ENCODE measurements at regions not wholly inside any gene's neighbourhood (a gene's known extent, or its start where the extent isn't known, plus 50 kb on each side); places are given as distances from the start of the nearest gene placed in this dataset.
A peak's percentile ranks its signal among the peaks of the same experiment; 100 is the strongest.
"Not testable (repeated sequence)": the region's sequence is repeated elsewhere in the genome, so short reads cannot be mapped to it uniquely, and the experiment has no call there.

DNA sequence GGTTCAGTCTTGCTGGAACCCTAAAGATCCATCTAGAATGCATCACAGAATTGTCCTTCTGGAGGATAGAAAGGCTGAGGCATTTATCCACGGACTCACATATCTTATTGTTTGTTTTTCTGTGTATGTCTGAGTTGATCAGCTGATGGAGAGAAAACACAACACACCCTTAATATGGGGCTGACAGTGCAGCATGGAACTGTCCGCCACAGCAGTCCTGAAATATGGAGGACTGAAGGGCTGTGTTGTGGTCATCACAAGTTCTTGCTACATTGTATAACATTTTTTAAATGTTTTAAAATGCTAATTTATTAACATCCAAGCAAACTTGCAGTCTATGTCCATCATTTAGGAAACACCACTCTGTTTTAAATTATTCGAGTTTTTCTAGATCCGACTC, 448.9 kb upstream of the ERCC4 start:
- TF ChIP-seq, protein P1, sequence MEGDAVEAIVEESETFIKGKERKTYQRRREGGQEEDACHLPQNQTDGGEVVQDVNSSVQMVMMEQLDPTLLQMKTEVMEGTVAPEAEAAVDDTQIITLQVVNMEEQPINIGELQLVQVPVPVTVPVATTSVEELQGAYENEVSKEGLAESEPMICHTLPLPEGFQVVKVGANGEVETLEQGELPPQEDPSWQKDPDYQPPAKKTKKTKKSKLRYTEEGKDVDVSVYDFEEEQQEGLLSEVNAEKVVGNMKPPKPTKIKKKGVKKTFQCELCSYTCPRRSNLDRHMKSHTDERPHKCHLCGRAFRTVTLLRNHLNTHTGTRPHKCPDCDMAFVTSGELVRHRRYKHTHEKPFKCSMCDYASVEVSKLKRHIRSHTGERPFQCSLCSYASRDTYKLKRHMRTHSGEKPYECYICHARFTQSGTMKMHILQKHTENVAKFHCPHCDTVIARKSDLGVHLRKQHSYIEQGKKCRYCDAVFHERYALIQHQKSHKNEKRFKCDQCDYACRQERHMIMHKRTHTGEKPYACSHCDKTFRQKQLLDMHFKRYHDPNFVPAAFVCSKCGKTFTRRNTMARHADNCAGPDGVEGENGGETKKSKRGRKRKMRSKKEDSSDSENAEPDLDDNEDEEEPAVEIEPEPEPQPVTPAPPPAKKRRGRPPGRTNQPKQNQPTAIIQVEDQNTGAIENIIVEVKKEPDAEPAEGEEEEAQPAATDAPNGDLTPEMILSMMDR (IDR thresholded peaks at IDR 0.05; ENCODE audit: insufficient read depth, low read length, severe bottlenecking) = no peak
- Histone ChIP-seq H3K36me3 (ENCODE audit: control insufficient read depth, insufficient read depth, low read length) (no peaks in the 10 kb centered on the region), H3K27me3 (ENCODE audit: control insufficient read depth, insufficient read depth, low read length) (no peaks in the 10 kb centered on the region), H3K4me3 (ENCODE audit: low read depth, low read length) (no peak overlapping the region)
- FAIRE-seq (no peak), DNase-seq (ENCODE audit: low read depth) (no peak)

DNA sequence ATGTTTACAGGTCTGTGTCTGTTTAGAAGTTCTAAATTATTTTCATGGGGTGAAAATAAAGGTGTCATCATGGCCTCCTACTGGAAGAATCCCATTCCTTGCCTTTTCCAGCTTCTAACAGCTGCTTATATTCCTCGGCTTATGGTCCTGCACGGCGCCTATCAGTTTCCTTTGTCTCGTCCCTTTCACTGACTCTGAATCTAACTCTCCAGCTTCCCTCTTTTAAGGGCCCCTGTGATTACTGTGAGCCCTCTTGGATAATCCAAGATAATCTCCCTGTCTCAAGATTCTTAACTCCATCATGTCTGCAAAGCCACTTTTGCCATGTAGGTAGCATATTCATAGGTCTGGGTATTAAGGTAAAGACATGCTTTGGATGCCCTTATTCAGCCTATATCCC, 441.0 kb upstream of the ERCC4 start:
- no peak overlapping the region for H3K4me3 ChIP-seq (ENCODE audit: low read depth, low read length)
- H3K36me3 ChIP-seq (ENCODE audit: control insufficient read depth, insufficient read depth, low read length) = no peaks in the 10 kb centered on the region
- FAIRE-seq = no peak
- no peak for DNase-seq (ENCODE audit: low read depth)
- H3K27me3 ChIP-seq (ENCODE audit: control insufficient read depth, insufficient read depth, low read length) = no peaks in the 10 kb centered on the region
- TF ChIP-seq, protein P1 (IDR thresholded peaks at IDR 0.05; ENCODE audit: insufficient read depth, low read length, severe bottlenecking) = no peak

DNA sequence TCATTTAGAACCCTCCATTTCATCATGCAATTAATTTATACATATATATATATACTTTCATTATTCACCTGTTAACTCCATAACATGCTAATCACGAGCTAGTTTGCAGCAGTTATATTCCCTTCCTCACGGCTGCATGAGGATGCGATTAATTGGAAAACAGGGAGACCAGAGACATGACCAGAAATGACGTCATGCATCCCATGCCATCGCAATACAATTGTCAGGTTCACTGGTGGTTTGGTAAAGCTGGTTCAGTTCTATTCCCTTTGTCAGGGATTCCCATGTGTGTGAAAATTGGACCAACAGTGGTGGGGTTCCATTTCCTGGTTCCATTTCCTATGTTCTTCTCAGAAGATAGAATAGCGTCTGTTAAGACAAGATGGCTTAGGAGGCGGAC, 440.4 kb upstream of the ERCC4 start:
- Histone ChIP-seq H3K36me3 (ENCODE audit: control insufficient read depth, insufficient read depth, low read length) (no peaks in the 10 kb centered on the region), H3K27me3 (ENCODE audit: control insufficient read depth, insufficient read depth, low read length) (no peaks in the 10 kb centered on the region), H3K4me3 (ENCODE audit: low read depth, low read length) (no peak overlapping the region)
- DNase-seq (ENCODE audit: low read depth) (no peak), FAIRE-seq (no peak)
- TF ChIP-seq, protein P1 (IDR thresholded peaks at IDR 0.05; ENCODE audit: insufficient read depth, low read length, severe bottlenecking) = no peak

DNA sequence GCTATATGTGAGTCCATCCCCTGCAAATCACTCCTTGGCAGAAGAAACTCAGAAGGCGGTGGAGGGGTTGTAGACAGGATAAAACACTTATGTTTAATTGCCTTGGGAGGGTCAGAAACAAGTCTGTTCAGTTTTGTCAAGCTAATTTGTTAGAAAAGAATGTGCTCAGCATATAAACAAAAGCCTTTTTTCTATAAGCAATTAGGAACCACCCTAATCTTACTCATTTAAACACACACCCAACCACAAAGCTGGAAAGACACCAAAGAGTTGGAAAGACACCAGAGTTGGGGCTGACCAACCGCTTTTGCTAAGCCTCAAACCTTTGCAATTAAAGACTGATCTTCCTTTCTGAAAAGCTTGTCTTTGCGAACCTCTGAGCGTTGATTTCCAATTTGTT, 439.2 kb upstream of the ERCC4 start:
- peak; percentile 10 for DNase-seq (ENCODE audit: low read depth)
- no peaks in the 10 kb centered on the region for H3K36me3 ChIP-seq (ENCODE audit: control insufficient read depth, insufficient read depth, low read length)
- H3K4me3 ChIP-seq (ENCODE audit: low read depth, low read length) = no peak overlapping the region
- no peak for FAIRE-seq
- H3K27me3 ChIP-seq (ENCODE audit: control insufficient read depth, insufficient read depth, low read length) = no peaks in the 10 kb centered on the region
- TF ChIP-seq, protein P1 (IDR thresholded peaks at IDR 0.05; ENCODE audit: insufficient read depth, low read length, severe bottlenecking) = no peak

DNA sequence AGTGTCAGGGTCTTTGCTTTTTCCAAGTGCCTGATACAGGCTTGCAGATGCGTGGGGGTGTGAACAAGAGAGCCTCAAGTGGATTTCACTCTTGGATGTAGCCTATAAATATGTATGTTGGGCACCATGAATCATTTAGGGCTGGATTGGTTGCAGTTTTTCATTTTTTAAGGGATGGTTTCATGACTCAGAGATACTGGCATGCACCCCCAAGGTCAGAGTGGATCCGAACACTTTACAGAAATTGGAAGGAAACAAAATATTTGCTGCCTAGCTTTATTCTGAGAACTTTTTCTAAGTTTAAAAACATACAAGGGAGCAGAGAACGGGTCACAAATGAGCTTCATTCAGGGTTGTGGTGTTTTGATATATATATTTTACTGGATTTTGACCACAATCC, 436.8 kb upstream of the ERCC4 start:
- Histone ChIP-seq H3K36me3 (ENCODE audit: control insufficient read depth, insufficient read depth, low read length) (no peaks in the 10 kb centered on the region), H3K4me3 (ENCODE audit: low read depth, low read length) (no peak overlapping the region), H3K27me3 (ENCODE audit: control insufficient read depth, insufficient read depth, low read length) (no peaks in the 10 kb centered on the region)
- TF ChIP-seq, protein P1 (IDR thresholded peaks at IDR 0.05; ENCODE audit: insufficient read depth, low read length, severe bottlenecking) = no peak
- no peak for FAIRE-seq
- DNase-seq (ENCODE audit: low read depth) = no peak

DNA sequence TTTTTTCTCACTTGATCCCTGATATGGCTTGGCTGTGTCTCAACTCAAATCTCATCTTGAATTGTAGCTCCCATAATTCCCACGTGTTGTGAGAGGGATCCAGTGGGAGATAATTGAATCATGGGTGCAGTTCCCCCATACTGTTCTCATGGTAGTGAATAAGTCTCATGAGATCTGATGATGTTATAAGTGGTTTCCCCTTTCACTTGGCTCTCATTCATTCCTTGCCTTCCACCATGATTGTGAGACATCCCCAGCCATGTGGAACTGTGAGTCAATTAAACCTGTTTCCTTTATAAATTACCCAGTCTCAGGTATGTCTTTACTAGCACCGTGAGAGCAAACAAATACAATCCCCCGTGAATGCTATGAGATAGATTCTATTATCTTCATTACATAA, 430.5 kb upstream of the ERCC4 start:
- not testable (repeated sequence) for H3K36me3 ChIP-seq (ENCODE audit: control insufficient read depth, insufficient read depth, low read length); DNase-seq (ENCODE audit: low read depth); H3K27me3 ChIP-seq (ENCODE audit: control insufficient read depth, insufficient read depth, low read length); FAIRE-seq; H3K4me3 ChIP-seq (ENCODE audit: low read depth, low read length)

Measured in bronchial epithelial cell (primary cell).